T-helper 1 cell treated with Interleukin-12 subunit alpha and Interleukin-12 subunit beta and Interleukin-4 antibody, amounts not matched to agents 30 μg/mL and 1 μg/mL, for 36 hours (primary cell): ENCODE measurements at regions not wholly inside any gene's neighbourhood (a gene's known extent, or its start where the extent isn't known, plus 50 kb on each side); places are given as distances from the start of the nearest gene placed in this dataset.

ENCODE experiments used
- H3K27ac Mint-ChIP-seq: one replicate; pipeline ENCODE4 v1.8.0; 2021; ENCODE audit warnings: mild to moderate bottlenecking, mixed read lengths
- H3K27me3 Mint-ChIP-seq: one replicate; pipeline ENCODE4 v1.8.0; 2021; ENCODE audit warnings: low read depth, mixed read lengths
- H3K36me3 Mint-ChIP-seq: one replicate; pipeline ENCODE4 v1.8.0; 2021; ENCODE audit warnings: low read depth, mixed read lengths
- H3K4me1 Mint-ChIP-seq: one replicate; pipeline ENCODE4 v1.8.0; 2021; ENCODE audit warnings: low read depth, mixed read lengths
- H3K4me3 Mint-ChIP-seq: one replicate; pipeline ENCODE4 v1.8.0; 2021; ENCODE audit warnings: mild to moderate bottlenecking, moderate library complexity, mixed read lengths
- H3K9me3 Mint-ChIP-seq: one replicate; pipeline ENCODE4 v1.8.0; 2021; ENCODE audit warnings: mixed read lengths

- peaks cover 16% of the 10 kb centered on the region for H3K4me1 Mint-ChIP-seq
- no peaks in the 10 kb centered on the region for H3K9me3 Mint-ChIP-seq
- peak overlapping the region; percentile 79 for H3K27ac Mint-ChIP-seq
- H3K27me3 Mint-ChIP-seq = no peaks in the 10 kb centered on the region
- peak overlapping the region; percentile 71 for H3K4me3 Mint-ChIP-seq
- H3K36me3 Mint-ChIP-seq = no peaks in the 10 kb centered on the region
These were observed 53.4 kb upstream of the PRKACB start for GRCh38 chr1:84090447-84091245.

- H3K4me3 Mint-ChIP-seq = no peak overlapping the region
- peaks cover 16% of the 10 kb centered on the region for H3K4me1 Mint-ChIP-seq
- no peaks in the 10 kb centered on the region for H3K9me3 Mint-ChIP-seq
- H3K27me3 Mint-ChIP-seq = no peaks in the 10 kb centered on the region
- no peak overlapping the region for H3K27ac Mint-ChIP-seq
- H3K36me3 Mint-ChIP-seq = no peaks in the 10 kb centered on the region
These were observed 54.2 kb upstream of the PRKACB start for GRCh38 chr1:84089867-84090266.

GRCh38 chr1:84089465-84089864, 54.6 kb upstream of the PRKACB start:
- peaks cover 16% of the 10 kb centered on the region for H3K4me1 Mint-ChIP-seq
- H3K4me3 Mint-ChIP-seq = no peak overlapping the region
- H3K36me3 Mint-ChIP-seq = no peaks in the 10 kb centered on the region
- H3K27ac Mint-ChIP-seq = no peak overlapping the region
- no peaks in the 10 kb centered on the region for H3K9me3 Mint-ChIP-seq
- peaks cover 1% of the 10 kb centered on the region for H3K27me3 Mint-ChIP-seq

- Mint-ChIP-seq H3K36me3 (no peaks in the 10 kb centered on the region), H3K4me3 (no peak overlapping the region), H3K9me3 (no peaks in the 10 kb centered on the region), H3K27ac (no peak overlapping the region), H3K4me1 (peaks cover 16% of the 10 kb centered on the region), H3K27me3 (peaks cover 13% of the 10 kb centered on the region)
These were observed 57.5 kb upstream of the PRKACB start for GRCh38 chr1:84086616-84087015.

GRCh38 chr1:84086189-84086588, 57.9 kb upstream of the PRKACB start:
- Mint-ChIP-seq H3K4me1 (peaks cover 16% of the 10 kb centered on the region), H3K27ac (no peak overlapping the region), H3K27me3 (peaks cover 16% of the 10 kb centered on the region), H3K36me3 (no peaks in the 10 kb centered on the region), H3K4me3 (no peak overlapping the region), H3K9me3 (no peaks in the 10 kb centered on the region)

- Mint-ChIP-seq H3K4me1 (peaks cover 5% of the 10 kb centered on the region), H3K4me3 (no peak overlapping the region), H3K27me3 (peaks cover 21% of the 10 kb centered on the region), H3K9me3 (no peaks in the 10 kb centered on the region), H3K36me3 (peaks cover 2% of the 10 kb centered on the region), H3K27ac (no peak overlapping the region)
These were observed 60.8 kb upstream of the PRKACB start for GRCh38 chr1:84083307-84083706.

GRCh38 chr1:84078842-84079202, 65.2 kb upstream of the PRKACB start:
- peaks cover 2% of the 10 kb centered on the region for H3K36me3 Mint-ChIP-seq
- H3K27ac Mint-ChIP-seq = no peak overlapping the region
- H3K27me3 Mint-ChIP-seq = peaks cover 28% of the 10 kb centered on the region
- H3K4me3 Mint-ChIP-seq = peak overlapping the region; percentile 79
- H3K9me3 Mint-ChIP-seq = no peaks in the 10 kb centered on the region
- H3K4me1 Mint-ChIP-seq = peaks cover 12% of the 10 kb centered on the region

- peaks cover 12% of the 10 kb centered on the region for H3K4me1 Mint-ChIP-seq
- peaks cover 25% of the 10 kb centered on the region for H3K27me3 Mint-ChIP-seq
- H3K9me3 Mint-ChIP-seq = no peaks in the 10 kb centered on the region
- H3K36me3 Mint-ChIP-seq = peaks cover 2% of the 10 kb centered on the region
- H3K27ac Mint-ChIP-seq = no peak overlapping the region
- H3K4me3 Mint-ChIP-seq = peak overlapping the region; percentile 79
These were observed 65.8 kb upstream of the PRKACB start for GRCh38 chr1:84078108-84078841.

GRCh38 chr1:84077476-84078107, 66.5 kb upstream of the PRKACB start:
- peaks cover 23% of the 10 kb centered on the region for H3K27me3 Mint-ChIP-seq
- no peaks in the 10 kb centered on the region for H3K9me3 Mint-ChIP-seq
- peak overlapping the region; percentile 82 for H3K4me3 Mint-ChIP-seq
- H3K36me3 Mint-ChIP-seq = peaks cover 2% of the 10 kb centered on the region
- peaks cover 12% of the 10 kb centered on the region for H3K4me1 Mint-ChIP-seq
- peak overlapping the region; percentile 27 for H3K27ac Mint-ChIP-seq

GRCh38 chr1:84073266-84073665, 70.8 kb upstream of the PRKACB start:
- Mint-ChIP-seq H3K9me3 (peaks cover 20% of the 10 kb centered on the region), H3K4me1 (peaks cover 7% of the 10 kb centered on the region), H3K36me3 (no peaks in the 10 kb centered on the region), H3K27ac (no peak overlapping the region), H3K4me3 (no peak overlapping the region), H3K27me3 (peaks cover 15% of the 10 kb centered on the region)

GRCh38 chr1:84069236-84069845, 70.4 kb upstream of the TTLL7 start:
- Mint-ChIP-seq H3K27me3 (no peaks in the 10 kb centered on the region), H3K9me3 (peaks cover 20% of the 10 kb centered on the region), H3K36me3 (no peaks in the 10 kb centered on the region), H3K27ac (no peak overlapping the region), H3K4me1 (no peaks in the 10 kb centered on the region), H3K4me3 (no peak overlapping the region)

- no peak overlapping the region for H3K27ac Mint-ChIP-seq
- H3K27me3 Mint-ChIP-seq = no peaks in the 10 kb centered on the region
- no peak overlapping the region for H3K4me3 Mint-ChIP-seq
- H3K4me1 Mint-ChIP-seq = no peaks in the 10 kb centered on the region
- no peaks in the 10 kb centered on the region for H3K36me3 Mint-ChIP-seq
- H3K9me3 Mint-ChIP-seq = no peaks in the 10 kb centered on the region
These were observed 63.6 kb upstream of the TTLL7 start for GRCh38 chr1:84062496-84062895.

- no peak overlapping the region for H3K27ac Mint-ChIP-seq
- no peaks in the 10 kb centered on the region for H3K27me3 Mint-ChIP-seq
- no peaks in the 10 kb centered on the region for H3K4me1 Mint-ChIP-seq
- H3K36me3 Mint-ChIP-seq = no peaks in the 10 kb centered on the region
- no peaks in the 10 kb centered on the region for H3K9me3 Mint-ChIP-seq
- no peak overlapping the region for H3K4me3 Mint-ChIP-seq
These were observed 62.4 kb upstream of the TTLL7 start for GRCh38 chr1:84061336-84061735.

- Mint-ChIP-seq H3K4me1 (no peaks in the 10 kb centered on the region), H3K4me3 (no peak overlapping the region), H3K27ac (no peak overlapping the region), H3K27me3 (no peaks in the 10 kb centered on the region), H3K36me3 (no peaks in the 10 kb centered on the region), H3K9me3 (no peaks in the 10 kb centered on the region)
These were observed 61.8 kb upstream of the TTLL7 start for GRCh38 chr1:84060781-84061180.
